Thyroid gland (tissue), 4 donors: ENCODE measurements at regions not wholly inside any gene's neighbourhood (a gene's known extent, or its start where the extent isn't known, plus 50 kb on each side); places are given as distances from the start of the nearest gene placed in this dataset.

Experiments used
- CTCF ChIP-seq, 6 experiments: fragments of 200-600 bp in 3 of 6; fragments of 450-650 bp in 3 of 6; sonication (generic) in 3 of 6; IDR thresholded peaks; one replicate each; pipeline ENCODE4 v1.5.1; 2016 to 2019; ENCODE audit warnings: antibody characterized with exemption in 6 of 6, mild to moderate bottlenecking in 2 of 6, inconsistent platforms in 1 of 6, moderate library complexity in 1 of 6
- POLR2A ChIP-seq, 2 donors: fragments of 450-650 bp; IDR thresholded peaks; one replicate each; pipeline ENCODE4 v1.6.1; 2017; ENCODE audit warnings: antibody characterized with exemption in 2 of 2, mild to moderate bottlenecking in 2 of 2, moderate library complexity in 1 of 2

GRCh38 chr3:80434366-80434765 lies 666.6 kb upstream of the ROBO1 start:
- TF ChIP-seq CTCF (IDR thresholded peaks at IDR 0.05), result no peak
- no peak for TF ChIP-seq POLR2A (IDR thresholded peaks at IDR 0.05)
